ENCODE measurements at regions not wholly inside any gene's neighbourhood (a gene's known extent, or its start where the extent isn't known, plus 50 kb on each side); places are given as distances from the start of the nearest gene placed in this dataset.

- 88 to 93% methylated on average over 2 of the region's 2 CpGs for WGBS, 2 donors
- DNase-seq (no peak), ATAC-seq (no peak)
- no peak overlapping the region for H3K27ac ChIP-seq
- intact Hi-C loops (cut with DNase I), result no loop called here
- no peaks in the 10 kb centered on the region for H3K36me3 ChIP-seq (replicated peaks in 1 of 2; ENCODE audit: insufficient read depth in 1 of 2, low read depth in 2 of 2)
- TF ChIP-seq CTCF (IDR thresholded peaks at IDR 0.05) (no peak), POLR2A (IDR thresholded peaks at IDR 0.05) (no peak)
- H3K9me3 ChIP-seq, result no peaks in the 10 kb centered on the region
- H3K4me3 ChIP-seq, result no peak overlapping the region
- no peaks in the 10 kb centered on the region for H3K27me3 ChIP-seq
- H3K4me1 ChIP-seq, result no peaks in the 10 kb centered on the region
Measured at GRCh38 chr9:87127978-87128614, 180.8 kb upstream of the GAS1 start.

- DNase-seq (no peak), ATAC-seq (no peak)
- H3K4me1 ChIP-seq, result no peaks in the 10 kb centered on the region
- intact Hi-C loops (cut with DNase I), result no loop called here
- H3K4me3 ChIP-seq, result no peak overlapping the region
- H3K27me3 ChIP-seq, result no peaks in the 10 kb centered on the region
- TF ChIP-seq POLR2A (IDR thresholded peaks at IDR 0.05) (no peak), CTCF (IDR thresholded peaks at IDR 0.05) (no peak)
- WGBS, 2 donors, result 59 to 65% methylated on average over 5 of the region's 5 CpGs
- no peaks in the 10 kb centered on the region for H3K9me3 ChIP-seq
- no peak overlapping the region for H3K27ac ChIP-seq
- no peaks in the 10 kb centered on the region for H3K36me3 ChIP-seq (replicated peaks in 1 of 2; ENCODE audit: insufficient read depth in 1 of 2, low read depth in 2 of 2)
Measured at GRCh38 chr9:87128844-87129493, 181.7 kb upstream of the GAS1 start.

- intact Hi-C loops (cut with DNase I), result no loop called here
- Histone ChIP-seq H3K9me3 (no peaks in the 10 kb centered on the region), H3K36me3 (replicated peaks in 1 of 2; ENCODE audit: insufficient read depth in 1 of 2, low read depth in 2 of 2) (no peaks in the 10 kb centered on the region), H3K27ac (no peak overlapping the region), H3K27me3 (no peaks in the 10 kb centered on the region), H3K4me1 (no peaks in the 10 kb centered on the region), H3K4me3 (no peak overlapping the region)
- ATAC-seq (no peak), DNase-seq (no peak)
- WGBS, 2 donors, result 90 to 94% methylated on average over 2 of the region's 2 CpGs
- TF ChIP-seq POLR2A (IDR thresholded peaks at IDR 0.05) (no peak), CTCF (IDR thresholded peaks at IDR 0.05) (no peak)
Measured at GRCh38 chr9:87135074-87135473, 187.8 kb upstream of the GAS1 start.

- Histone ChIP-seq H3K27ac (no peak overlapping the region), H3K4me3 (no peak overlapping the region), H3K9me3 (no peaks in the 10 kb centered on the region), H3K27me3 (no peaks in the 10 kb centered on the region), H3K36me3 (replicated peaks in 1 of 2; ENCODE audit: insufficient read depth in 1 of 2, low read depth in 2 of 2) (no peaks in the 10 kb centered on the region), H3K4me1 (no peaks in the 10 kb centered on the region)
- DNase-seq (no peak), ATAC-seq (no peak)
- 33 to 42% methylated on average over 4 of the region's 4 CpGs for WGBS, 2 donors
- TF ChIP-seq POLR2A (IDR thresholded peaks at IDR 0.05) (no peak), CTCF (IDR thresholded peaks at IDR 0.05) (no peak)
- intact Hi-C loops (cut with DNase I), result no loop called here
Measured at GRCh38 chr9:87137718-87138117, 190.4 kb upstream of the GAS1 start.
